Bronchial epithelial cell (primary cell): ENCODE measurements at regions not wholly inside any gene's neighbourhood (a gene's known extent, or its start where the extent isn't known, plus 50 kb on each side); places are given as distances from the start of the nearest gene placed in this dataset.

Experiments used
- DNase-seq: peaks from one replicate; pipeline ENCODE4 v3.0.0-alpha.2; 2010; ENCODE audit warnings: low read depth
- FAIRE-seq: peaks from 2 replicates; lab custom pipeline; 2011; peaks lifted over from hg19 to GRCh38; lab: Jason Lieb, UNC
- H3K27me3 ChIP-seq: 2 replicates; pipeline ENCODE4 v1.5.1; 2011; ENCODE audit warnings: low read length; ENCODE audit not compliant: control insufficient read depth, insufficient read depth
- H3K36me3 ChIP-seq: 2 replicates; pipeline ENCODE4 v1.5.1; 2011; ENCODE audit warnings: low read length; ENCODE audit not compliant: control insufficient read depth, insufficient read depth
- H3K4me3 ChIP-seq: 2 replicates; pipeline ENCODE4 v1.5.1; 2011; ENCODE audit warnings: mild to moderate bottlenecking, low read depth, low read length, control low read depth
- TF ChIP-seq, protein P1 (sequence below): IDR thresholded peaks from 2 replicates; pipeline ENCODE4 v1.5.1; 2011; ENCODE audit warnings: mild to moderate bottlenecking, moderate library complexity, low read length, control low read depth, inconsistent platforms; ENCODE audit not compliant: insufficient read depth, severe bottlenecking

DNA sequence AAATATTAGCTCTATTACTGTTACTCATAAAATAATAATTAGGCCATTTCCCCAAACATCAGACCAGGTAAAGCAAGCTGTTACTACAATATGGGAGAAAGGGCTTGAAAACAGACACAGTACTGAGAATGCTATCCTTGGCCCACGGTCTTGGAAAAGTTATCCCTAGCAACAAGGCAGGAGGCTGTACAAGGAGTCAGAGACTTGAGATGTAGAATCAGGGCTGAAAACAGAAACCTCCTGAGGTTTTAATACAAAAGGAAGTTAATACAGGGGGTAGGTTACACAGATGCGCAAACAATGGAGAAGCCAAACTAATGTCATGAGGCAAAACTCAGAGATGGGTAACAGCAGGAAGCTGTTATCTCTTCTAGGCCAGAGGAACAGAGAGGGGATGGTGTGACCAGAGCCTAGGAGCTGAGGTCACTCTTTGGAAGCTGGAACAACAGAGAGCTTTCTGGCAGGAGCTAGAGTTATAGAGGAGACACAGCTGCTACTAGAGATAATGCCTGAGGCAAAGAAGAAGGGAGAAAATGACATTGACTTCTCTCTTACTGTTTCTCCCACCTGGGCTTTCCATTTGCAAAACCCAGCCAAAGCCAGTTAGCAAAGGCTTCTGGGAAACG is 248.8 kb downstream of the SUDS3 start:
- DNase-seq (no peak), FAIRE-seq (no peak)
- TF ChIP-seq, protein P1, sequence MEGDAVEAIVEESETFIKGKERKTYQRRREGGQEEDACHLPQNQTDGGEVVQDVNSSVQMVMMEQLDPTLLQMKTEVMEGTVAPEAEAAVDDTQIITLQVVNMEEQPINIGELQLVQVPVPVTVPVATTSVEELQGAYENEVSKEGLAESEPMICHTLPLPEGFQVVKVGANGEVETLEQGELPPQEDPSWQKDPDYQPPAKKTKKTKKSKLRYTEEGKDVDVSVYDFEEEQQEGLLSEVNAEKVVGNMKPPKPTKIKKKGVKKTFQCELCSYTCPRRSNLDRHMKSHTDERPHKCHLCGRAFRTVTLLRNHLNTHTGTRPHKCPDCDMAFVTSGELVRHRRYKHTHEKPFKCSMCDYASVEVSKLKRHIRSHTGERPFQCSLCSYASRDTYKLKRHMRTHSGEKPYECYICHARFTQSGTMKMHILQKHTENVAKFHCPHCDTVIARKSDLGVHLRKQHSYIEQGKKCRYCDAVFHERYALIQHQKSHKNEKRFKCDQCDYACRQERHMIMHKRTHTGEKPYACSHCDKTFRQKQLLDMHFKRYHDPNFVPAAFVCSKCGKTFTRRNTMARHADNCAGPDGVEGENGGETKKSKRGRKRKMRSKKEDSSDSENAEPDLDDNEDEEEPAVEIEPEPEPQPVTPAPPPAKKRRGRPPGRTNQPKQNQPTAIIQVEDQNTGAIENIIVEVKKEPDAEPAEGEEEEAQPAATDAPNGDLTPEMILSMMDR = no peak
- Histone ChIP-seq H3K4me3 (no peak overlapping the region), H3K36me3 (no peaks in the 10 kb centered on the region), H3K27me3 (no peaks in the 10 kb centered on the region)

DNA sequence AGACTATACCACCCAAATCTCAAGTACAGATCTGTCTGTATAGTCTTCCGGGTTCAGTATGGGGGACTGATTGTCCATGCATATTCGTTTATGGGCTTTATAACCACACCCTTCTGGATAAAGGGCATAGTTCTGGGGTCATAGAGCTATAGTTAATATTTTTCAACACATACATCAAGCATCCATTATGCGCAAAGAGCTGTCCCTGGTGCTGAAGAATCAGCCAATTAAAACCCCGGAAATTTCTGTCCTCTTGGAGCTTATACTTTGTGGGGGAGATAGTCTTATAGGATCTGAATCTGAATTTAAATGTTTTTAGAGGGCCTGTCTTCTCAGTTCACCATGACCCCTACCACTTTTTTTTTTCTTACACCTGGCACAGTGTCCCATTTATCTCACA is 256.7 kb downstream of the SUDS3 start:
- Histone ChIP-seq H3K4me3 (no peak overlapping the region), H3K36me3 (no peaks in the 10 kb centered on the region), H3K27me3 (no peaks in the 10 kb centered on the region)
- TF ChIP-seq, protein P1 = no peak
- DNase-seq (no peak), FAIRE-seq (no peak)

DNA sequence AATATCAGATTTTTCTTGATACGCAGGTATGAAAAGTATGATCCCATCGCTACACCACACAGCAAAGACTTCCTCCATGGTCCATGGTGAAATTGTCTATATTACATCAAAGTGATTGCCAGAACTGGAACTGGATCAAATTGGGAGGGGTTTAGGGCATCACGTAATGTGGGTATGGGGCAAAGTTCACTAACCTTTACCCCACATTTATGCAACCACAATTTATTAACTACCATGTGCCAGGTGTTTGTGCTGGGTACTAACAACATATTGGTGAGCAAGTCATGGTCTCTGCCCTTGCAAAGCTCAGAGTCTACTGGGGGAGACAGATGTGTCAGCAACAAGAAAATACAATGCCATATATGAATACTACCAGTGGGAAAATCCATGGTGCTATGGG is 258.9 kb downstream of the SUDS3 start:
- no peaks in the 10 kb centered on the region for H3K27me3 ChIP-seq
- TF ChIP-seq, protein P1 = no peak
- DNase-seq (no peak), FAIRE-seq (no peak)
- H3K36me3 ChIP-seq = no peaks in the 10 kb centered on the region
- no peak overlapping the region for H3K4me3 ChIP-seq

DNA sequence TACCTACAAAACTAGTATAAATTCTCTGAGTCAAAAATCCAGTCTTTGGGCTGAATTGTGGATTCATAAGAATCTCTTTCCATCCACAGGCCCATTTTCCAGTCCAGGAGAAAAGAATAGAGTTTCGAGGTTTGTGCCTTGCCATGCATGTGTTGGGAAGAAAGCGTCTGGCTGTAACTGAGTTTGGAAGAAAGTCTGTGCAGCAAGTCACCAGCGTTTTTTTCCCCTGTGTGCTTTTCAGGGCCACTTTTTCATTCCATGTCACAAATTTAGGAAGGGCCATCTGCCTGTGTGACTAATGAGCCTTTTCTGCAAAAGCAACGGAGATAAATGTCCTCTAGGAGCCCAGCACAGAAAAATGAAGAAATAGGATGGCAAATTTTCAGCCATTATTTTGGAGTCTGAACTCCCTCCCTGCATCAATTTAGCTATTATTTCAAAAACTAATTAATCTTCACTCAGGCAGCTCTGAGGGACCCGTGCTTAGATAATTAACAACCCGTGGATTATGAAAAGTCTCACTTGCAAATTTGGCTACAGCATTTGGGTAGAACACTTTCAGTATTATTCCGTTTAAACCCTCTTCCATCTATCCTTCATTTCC is 261.5 kb downstream of the SUDS3 start:
- DNase-seq (no peak), FAIRE-seq (no peak)
- H3K36me3 ChIP-seq = no peaks in the 10 kb centered on the region
- no peak overlapping the region for H3K4me3 ChIP-seq
- H3K27me3 ChIP-seq = no peaks in the 10 kb centered on the region
- TF ChIP-seq, protein P1 = no peak

DNA sequence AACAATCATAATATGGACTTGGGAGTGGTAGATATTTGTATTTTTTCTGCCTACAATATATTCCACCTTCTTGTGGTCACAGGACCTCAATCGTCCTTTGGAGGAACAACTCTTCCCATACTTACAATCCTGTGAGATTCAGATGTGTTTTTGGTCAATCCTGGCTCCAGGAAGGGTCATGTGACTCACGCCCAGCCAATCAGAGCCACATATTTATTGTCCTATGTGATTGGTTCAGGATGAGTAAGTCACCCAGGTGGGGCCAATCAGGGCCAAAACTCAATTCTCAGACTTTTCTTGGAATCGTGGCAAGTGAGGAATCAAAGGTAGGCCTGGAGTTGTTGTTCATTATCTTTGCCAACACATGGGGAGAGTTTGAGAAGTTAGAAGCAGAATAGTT is 264.9 kb downstream of the SUDS3 start:
- Histone ChIP-seq H3K36me3 (no peaks in the 10 kb centered on the region), H3K4me3 (no peak overlapping the region), H3K27me3 (no peaks in the 10 kb centered on the region)
- TF ChIP-seq, protein P1 = no peak
- DNase-seq (no peak), FAIRE-seq (no peak)

DNA sequence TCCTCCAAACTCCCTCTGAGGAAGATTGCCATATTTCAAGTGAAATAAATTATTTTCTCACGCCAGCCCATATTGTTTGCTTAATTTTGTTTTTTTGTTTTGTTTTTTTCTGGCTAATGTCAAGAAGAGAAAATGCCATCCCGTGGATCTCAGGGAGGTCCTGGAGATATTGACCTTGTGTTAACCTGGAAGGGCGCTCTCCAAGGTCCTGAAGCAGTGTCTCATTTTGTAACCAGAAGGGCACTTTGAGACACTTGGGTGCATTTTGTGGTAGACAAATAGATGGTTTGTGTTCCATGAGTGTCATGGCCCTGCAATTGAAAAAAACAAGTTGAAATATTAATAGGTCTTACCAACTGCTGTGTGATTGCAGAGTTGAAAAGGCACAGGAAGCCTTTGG is 268.9 kb downstream of the SUDS3 start:
- FAIRE-seq = no peak

More for the DNA sequence above, 268.9 kb downstream of the SUDS3 start:
- no peaks in the 10 kb centered on the region for H3K36me3 ChIP-seq
- DNase-seq = no peak
- H3K4me3 ChIP-seq = no peak overlapping the region
- TF ChIP-seq, protein P1 = no peak
- H3K27me3 ChIP-seq = no peaks in the 10 kb centered on the region
